ENCODE measurements at regions not wholly inside any gene's neighbourhood (a gene's known extent, or its start where the extent isn't known, plus 50 kb on each side); places are given as distances from the start of the nearest gene placed in this dataset.

DNA sequence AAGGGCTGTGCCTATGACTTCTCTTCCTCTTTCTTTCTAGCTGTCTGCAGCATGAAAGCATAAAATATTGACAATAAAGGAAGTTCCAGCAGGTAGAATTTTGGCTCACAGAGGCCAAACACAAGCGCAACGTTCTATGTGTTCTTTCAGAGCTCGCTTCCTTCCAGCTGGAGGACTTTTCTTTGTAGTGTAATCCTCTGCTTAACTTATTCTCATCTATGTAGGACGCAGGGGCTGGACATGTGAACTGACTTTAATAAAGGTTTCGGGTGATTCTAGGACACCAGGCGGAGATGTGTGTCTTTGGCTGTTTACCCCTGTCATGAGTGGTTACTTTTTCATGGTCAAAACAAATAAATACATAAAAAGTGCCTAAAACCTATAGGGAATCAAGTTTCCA, 191.5 kb upstream of the MAF start:
- TF ChIP-seq CTCF (conservative IDR thresholded peaks at IDR 0.05; ENCODE audit: low read depth, low read length) (no peak), EZH2 (IDR thresholded peaks at IDR 0.05; ENCODE audit: borderline replicate concordance, low read depth, low read length, poor library complexity, severe bottlenecking) (no peak)
